GM13977 (cell line): ENCODE measurements at regions not wholly inside any gene's neighbourhood (a gene's known extent, or its start where the extent isn't known, plus 50 kb on each side); places are given as distances from the start of the nearest gene placed in this dataset.
"Not testable (repeated sequence)": the region's sequence is repeated elsewhere in the genome, so short reads cannot be mapped to it uniquely, and the experiment has no call there.

Experiments
- DNase-seq: peaks from one replicate; pipeline ENCODE4 v3.0.0; 2012; ENCODE audit warnings: low spot score
- in situ Hi-C: fragments of 300-500 bp; cut with MboI; formaldehyde crosslinking; loops from one replicate; pipeline ENCODE4 v1.12.0; 2022; ENCODE audit warnings: low sequenced_read_pairs, low pct_unique_long_range_greater_than_20kb, mixed read lengths, inconsistent platforms; ENCODE audit not compliant: unreplicated experiment
- TF ChIP-seq, protein P1 (sequence below): IDR thresholded peaks from 2 replicates; pipeline ENCODE4 v1.5.1; 2012; ENCODE audit warnings: mild to moderate bottlenecking, control low read depth; ENCODE audit not compliant: insufficient read depth; ENCODE audit errors: extremely low read depth, missing control alignments

DNA sequence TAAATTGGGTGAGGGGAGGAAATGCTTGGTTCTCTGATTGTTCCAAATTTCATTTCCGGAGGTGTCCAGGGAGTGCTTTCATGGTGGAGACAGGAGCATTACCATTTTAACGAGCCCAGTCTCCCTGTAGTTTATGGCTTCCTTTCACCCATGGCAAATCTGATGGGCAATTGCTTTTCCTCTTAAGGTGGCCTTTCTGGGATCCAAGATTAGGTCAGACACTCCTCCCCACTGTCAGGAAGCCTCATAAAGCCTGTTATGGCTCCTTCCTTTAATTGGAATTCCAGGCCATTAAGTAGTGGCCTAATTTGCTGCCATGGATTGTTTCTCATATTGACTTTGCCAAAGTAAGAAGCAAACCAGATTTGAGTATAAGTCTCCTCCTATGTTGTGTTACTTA is 157.8 kb downstream of the PDCD6IP start:
- in situ Hi-C loops = no loop called here
- TF ChIP-seq, protein P1, sequence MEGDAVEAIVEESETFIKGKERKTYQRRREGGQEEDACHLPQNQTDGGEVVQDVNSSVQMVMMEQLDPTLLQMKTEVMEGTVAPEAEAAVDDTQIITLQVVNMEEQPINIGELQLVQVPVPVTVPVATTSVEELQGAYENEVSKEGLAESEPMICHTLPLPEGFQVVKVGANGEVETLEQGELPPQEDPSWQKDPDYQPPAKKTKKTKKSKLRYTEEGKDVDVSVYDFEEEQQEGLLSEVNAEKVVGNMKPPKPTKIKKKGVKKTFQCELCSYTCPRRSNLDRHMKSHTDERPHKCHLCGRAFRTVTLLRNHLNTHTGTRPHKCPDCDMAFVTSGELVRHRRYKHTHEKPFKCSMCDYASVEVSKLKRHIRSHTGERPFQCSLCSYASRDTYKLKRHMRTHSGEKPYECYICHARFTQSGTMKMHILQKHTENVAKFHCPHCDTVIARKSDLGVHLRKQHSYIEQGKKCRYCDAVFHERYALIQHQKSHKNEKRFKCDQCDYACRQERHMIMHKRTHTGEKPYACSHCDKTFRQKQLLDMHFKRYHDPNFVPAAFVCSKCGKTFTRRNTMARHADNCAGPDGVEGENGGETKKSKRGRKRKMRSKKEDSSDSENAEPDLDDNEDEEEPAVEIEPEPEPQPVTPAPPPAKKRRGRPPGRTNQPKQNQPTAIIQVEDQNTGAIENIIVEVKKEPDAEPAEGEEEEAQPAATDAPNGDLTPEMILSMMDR = no peak

DNA sequence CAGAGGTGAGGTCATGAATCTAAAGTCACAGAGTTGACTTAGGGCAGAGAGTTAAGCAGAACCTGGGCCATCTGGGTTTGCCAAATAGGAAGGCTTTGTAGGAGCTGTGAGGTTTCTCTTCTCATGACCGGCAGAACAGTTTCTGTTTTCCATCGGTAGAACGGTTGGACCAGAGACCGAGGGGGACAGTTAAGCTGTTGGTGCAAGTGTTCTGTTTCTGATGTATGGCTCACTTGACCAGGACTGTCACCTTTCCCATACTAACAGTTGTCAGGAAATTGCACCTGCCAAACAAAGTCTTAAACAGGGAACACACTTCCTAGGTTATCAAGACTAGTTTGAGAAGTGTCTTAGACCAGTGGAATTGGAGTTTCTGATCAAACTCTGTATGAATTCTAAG is 158.3 kb downstream of the PDCD6IP start:
- in situ Hi-C loops = no loop called here
- TF ChIP-seq, protein P1 = no peak
- DNase-seq = no peak

More for the DNA sequence above, 157.8 kb downstream of the PDCD6IP start:
- no peak for DNase-seq

DNA sequence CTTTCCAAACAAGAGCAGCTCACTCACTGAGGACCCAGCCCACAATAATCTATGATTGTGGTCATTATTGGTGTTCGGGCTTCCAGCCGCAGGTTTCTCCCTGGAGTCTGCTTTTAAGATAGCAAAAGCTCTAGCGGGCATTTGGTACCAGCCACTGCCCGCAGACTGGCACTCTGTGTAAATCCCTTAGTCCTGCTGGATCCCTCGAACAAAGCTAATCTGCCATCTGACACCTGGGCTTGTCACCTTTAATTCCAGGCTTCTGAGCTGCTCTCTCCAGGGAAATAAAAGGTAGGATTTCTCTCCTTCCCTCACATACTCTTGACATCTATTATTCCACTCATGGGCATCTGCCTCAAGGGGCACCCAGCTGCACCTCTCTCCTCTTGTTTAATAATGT is 158.7 kb downstream of the PDCD6IP start:
- no peak for DNase-seq
- in situ Hi-C loops = no loop called here
- TF ChIP-seq, protein P1 = no peak

DNA sequence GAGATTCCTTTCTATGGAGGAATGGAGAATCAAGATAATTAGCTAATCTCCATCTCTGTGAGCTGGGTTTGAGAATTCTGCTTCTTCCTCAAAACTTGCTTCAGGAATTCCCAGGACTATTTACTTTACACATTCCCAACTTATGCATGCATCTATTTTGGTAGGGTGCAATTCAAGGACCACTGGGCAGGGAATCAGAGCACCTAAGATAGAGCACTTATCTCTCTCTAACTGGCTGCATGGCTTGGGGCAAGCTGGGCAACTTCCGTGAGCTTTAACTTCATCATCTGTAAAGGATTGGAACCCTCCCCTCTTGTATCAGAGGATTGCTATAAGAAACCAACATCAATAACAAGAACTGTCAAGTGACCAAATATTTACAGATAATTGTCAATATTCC is 160.2 kb downstream of the PDCD6IP start:
- TF ChIP-seq, protein P1 = no peak
- in situ Hi-C loops = no loop called here
- no peak for DNase-seq

DNA sequence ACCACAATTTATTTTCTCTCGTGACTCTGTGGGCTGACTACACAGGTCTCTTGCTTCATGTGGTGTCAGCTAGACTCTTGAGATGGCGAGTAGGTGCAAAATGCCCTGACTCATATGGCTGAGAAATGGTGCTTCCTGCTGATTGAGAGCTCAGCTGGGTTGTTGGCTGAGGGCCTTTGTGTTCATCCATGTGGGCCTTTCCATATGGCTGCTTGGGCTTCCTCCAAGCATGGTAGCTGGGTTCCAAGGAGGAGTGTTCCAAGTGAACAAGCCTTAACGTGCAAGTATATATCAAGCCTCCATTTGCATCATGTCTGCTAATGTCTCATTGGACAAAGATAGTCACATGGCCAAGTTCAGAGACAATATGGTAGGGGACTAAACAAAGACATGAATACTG is 164.0 kb downstream of the PDCD6IP start:
- in situ Hi-C loops = no loop called here
- TF ChIP-seq, protein P1 = no peak
- no peak for DNase-seq

DNA sequence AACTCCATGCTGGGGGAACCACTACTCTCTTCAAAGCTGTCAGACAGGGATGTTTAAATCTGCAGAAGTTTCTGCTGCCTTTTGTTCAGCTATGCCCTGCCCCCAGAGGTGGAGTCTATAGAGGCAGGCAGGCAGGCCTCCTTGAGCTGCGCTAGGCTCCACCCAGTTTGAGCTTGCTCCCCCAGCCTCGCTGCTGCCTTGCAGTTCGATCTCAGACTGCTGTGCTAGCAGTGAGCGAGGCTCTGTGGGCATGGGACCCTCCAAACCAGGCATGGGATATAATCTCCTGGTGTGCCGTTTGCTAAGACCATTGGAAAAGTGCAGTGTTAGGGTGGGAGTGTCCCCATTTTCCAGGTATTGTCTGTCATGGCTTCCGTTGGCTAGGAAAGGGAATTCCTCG is 171.8 kb downstream of the PDCD6IP start:
- in situ Hi-C loops = not testable (repeated sequence)

DNA sequence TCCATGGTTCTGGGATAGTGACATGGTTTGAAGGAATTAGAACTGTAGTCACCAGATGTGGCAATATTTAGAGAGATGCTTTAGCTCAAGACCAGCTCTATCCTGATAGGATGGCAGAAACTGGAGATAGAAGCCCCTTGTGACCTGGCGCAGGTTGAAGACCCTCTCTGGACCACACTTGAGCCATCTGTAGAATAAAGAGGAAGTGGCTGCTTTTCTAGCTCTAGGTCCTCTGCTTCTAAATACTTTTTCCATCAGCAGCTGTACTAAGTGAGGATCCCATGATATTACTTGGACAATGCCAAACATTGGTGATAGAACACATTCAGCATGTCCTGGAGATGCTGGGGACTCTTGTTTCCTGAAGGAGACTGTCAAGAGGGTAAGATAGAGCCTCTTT is 172.6 kb downstream of the PDCD6IP start:
- DNase-seq = no peak
- TF ChIP-seq, protein P1 = no peak
- in situ Hi-C loops = no loop called here

More for the DNA sequence above, 171.8 kb downstream of the PDCD6IP start:
- not testable (repeated sequence) for DNase-seq
